K562 (cell line): ENCODE measurements at regions not wholly inside any gene's neighbourhood (a gene's known extent, or its start where the extent isn't known, plus 50 kb on each side); places are given as distances from the start of the nearest gene placed in this dataset.

Source experiments
- HNRNPH1 ChIP-seq: fragments of 200-400 bp; formaldehyde crosslinking; optimal IDR thresholded peaks from 2 replicates; pipeline ENCODE3; 2017; ENCODE audit warnings: low read depth, mild to moderate bottlenecking, low read length, moderate library complexity
- NCOR1 ChIP-seq: fragments of 450-650 bp; IDR thresholded peaks from 2 replicates; pipeline ENCODE4 v1.6.1; 2016; ENCODE audit warnings: mild to moderate bottlenecking, moderate library complexity
- POLR2A ChIP-seq: fragments of 450-650 bp; conservative IDR thresholded peaks from 2 replicates; pipeline ENCODE4 v1.6.1; 2016
- POLR2AphosphoS5 ChIP-seq: IDR thresholded peaks from 2 replicates; pipeline ENCODE4 v1.6.1; 2011; ENCODE audit warnings: mild to moderate bottlenecking, low read depth, low read length, moderate library complexity; ENCODE audit not compliant: control insufficient read depth, insufficient read depth
- RCOR1 ChIP-seq, 2 experiments: IDR thresholded peaks; 2 replicates each; pipeline ENCODE4 v1.6.1; 2012; ENCODE audit warnings: low read depth in 2 of 2, low read length in 2 of 2, borderline replicate concordance in 1 of 2, improper control_type of control experiment in 1 of 2
- SRSF3 ChIP-seq: fragments of 200-400 bp; formaldehyde crosslinking; IDR thresholded peaks from 2 replicates; pipeline ENCODE4 v1.6.1; 2016; ENCODE audit warnings: mild to moderate bottlenecking, low read length, moderate library complexity; ENCODE audit not compliant: insufficient read depth
- U2AF1 ChIP-seq: fragments of 200-400 bp; formaldehyde crosslinking; optimal IDR thresholded peaks from 2 replicates; pipeline ENCODE3; 2017; ENCODE audit warnings: mild to moderate bottlenecking, low read depth, low read length, moderate library complexity
- ZNF778 ChIP-seq: fragments of 450-650 bp; formaldehyde crosslinking; IDR thresholded peaks from 2 replicates; pipeline ENCODE4 v1.4.0; 2020; ENCODE audit warnings: mild to moderate bottlenecking, moderate library complexity
- TF ChIP-seq, protein P1 (sequence below), 3 experiments: IDR thresholded peaks in 2 of 3; conservative IDR thresholded peaks in 1 of 3; 2 replicates each; pipeline ENCODE4 v1.5.1; 2011 to 2012; ENCODE audit warnings: low read length in 3 of 3, mild to moderate bottlenecking in 3 of 3, control low read depth in 2 of 3, improper control_type of control experiment in 1 of 3, inconsistent platforms in 1 of 3, low read depth in 1 of 3, mixed read lengths in 1 of 3, moderate library complexity in 1 of 3; ENCODE audit not compliant: insufficient read depth in 2 of 3
- TF ChIP-seq, protein P2 (sequence below): sonication (generic); formaldehyde crosslinking; IDR thresholded peaks from 2 replicates; pipeline ENCODE4 v1.8.1; 2023; ENCODE audit warnings: mild to moderate bottlenecking, missing genetic modification reagents
- TF ChIP-seq, protein P3 (sequence below): fragments of 450-650 bp; IDR thresholded peaks from 2 replicates; pipeline ENCODE4 v1.6.1; 2016; ENCODE audit warnings: mild to moderate bottlenecking

DNA sequence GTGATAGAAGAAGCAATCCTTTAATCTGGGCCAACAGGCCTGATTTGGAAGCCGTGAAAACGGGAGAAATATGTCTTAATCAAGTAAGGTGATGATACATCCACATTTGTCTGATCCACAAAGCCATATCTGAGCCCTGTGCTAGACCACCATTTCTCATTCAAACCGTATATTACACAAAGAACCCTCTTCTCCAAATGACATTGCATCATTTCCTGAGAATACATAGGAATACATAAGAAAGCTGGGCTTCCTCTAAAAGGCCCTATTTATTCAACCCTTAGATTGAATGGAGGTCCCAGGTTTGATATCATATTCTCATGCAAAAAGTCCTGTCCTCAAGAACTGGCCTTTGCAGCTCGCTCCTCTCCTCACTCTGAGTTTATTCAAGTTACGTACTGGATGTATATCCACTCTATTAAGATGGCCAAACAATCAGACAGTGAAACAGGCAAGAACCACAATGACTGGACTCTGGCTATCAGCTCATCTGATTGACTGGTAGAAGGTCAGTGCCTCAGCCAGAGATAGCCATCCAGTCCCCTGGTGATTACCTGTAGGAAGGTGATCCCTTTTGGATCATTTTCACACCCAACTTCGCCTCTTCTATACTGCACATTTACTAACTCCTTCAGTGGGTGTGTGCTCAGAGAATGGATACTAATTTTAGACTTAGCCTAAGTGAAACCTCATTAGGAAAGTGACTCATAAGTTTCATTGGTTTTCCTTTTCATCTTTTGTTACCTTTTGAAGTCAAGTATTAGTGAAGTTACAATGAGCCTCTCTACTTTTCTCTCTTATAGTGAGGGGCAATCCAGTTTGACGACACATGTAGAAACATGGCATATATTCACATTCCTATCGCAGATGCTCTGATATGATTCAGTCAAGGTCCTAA is 167.6 kb upstream of the WWC1 start:
- TF ChIP-seq U2AF1: no peak
- TF ChIP-seq ZNF778 (CRISPR knock-in tag): no peak
- TF ChIP-seq, protein P1, sequence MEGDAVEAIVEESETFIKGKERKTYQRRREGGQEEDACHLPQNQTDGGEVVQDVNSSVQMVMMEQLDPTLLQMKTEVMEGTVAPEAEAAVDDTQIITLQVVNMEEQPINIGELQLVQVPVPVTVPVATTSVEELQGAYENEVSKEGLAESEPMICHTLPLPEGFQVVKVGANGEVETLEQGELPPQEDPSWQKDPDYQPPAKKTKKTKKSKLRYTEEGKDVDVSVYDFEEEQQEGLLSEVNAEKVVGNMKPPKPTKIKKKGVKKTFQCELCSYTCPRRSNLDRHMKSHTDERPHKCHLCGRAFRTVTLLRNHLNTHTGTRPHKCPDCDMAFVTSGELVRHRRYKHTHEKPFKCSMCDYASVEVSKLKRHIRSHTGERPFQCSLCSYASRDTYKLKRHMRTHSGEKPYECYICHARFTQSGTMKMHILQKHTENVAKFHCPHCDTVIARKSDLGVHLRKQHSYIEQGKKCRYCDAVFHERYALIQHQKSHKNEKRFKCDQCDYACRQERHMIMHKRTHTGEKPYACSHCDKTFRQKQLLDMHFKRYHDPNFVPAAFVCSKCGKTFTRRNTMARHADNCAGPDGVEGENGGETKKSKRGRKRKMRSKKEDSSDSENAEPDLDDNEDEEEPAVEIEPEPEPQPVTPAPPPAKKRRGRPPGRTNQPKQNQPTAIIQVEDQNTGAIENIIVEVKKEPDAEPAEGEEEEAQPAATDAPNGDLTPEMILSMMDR (IDR thresholded peaks at IDR 0.05 in 2 of 3, conservative IDR thresholded peaks at IDR 0.05 in 1 of 3; ENCODE audit: insufficient read depth in 2 of 3, low read depth in 1 of 3, low read length in 3 of 3): no peak
- no peak for TF ChIP-seq HNRNPH1
- TF ChIP-seq, protein P2, sequence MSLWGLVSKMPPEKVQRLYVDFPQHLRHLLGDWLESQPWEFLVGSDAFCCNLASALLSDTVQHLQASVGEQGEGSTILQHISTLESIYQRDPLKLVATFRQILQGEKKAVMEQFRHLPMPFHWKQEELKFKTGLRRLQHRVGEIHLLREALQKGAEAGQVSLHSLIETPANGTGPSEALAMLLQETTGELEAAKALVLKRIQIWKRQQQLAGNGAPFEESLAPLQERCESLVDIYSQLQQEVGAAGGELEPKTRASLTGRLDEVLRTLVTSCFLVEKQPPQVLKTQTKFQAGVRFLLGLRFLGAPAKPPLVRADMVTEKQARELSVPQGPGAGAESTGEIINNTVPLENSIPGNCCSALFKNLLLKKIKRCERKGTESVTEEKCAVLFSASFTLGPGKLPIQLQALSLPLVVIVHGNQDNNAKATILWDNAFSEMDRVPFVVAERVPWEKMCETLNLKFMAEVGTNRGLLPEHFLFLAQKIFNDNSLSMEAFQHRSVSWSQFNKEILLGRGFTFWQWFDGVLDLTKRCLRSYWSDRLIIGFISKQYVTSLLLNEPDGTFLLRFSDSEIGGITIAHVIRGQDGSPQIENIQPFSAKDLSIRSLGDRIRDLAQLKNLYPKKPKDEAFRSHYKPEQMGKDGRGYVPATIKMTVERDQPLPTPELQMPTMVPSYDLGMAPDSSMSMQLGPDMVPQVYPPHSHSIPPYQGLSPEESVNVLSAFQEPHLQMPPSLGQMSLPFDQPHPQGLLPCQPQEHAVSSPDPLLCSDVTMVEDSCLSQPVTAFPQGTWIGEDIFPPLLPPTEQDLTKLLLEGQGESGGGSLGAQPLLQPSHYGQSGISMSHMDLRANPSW: no peak
- TF ChIP-seq, protein P3, sequence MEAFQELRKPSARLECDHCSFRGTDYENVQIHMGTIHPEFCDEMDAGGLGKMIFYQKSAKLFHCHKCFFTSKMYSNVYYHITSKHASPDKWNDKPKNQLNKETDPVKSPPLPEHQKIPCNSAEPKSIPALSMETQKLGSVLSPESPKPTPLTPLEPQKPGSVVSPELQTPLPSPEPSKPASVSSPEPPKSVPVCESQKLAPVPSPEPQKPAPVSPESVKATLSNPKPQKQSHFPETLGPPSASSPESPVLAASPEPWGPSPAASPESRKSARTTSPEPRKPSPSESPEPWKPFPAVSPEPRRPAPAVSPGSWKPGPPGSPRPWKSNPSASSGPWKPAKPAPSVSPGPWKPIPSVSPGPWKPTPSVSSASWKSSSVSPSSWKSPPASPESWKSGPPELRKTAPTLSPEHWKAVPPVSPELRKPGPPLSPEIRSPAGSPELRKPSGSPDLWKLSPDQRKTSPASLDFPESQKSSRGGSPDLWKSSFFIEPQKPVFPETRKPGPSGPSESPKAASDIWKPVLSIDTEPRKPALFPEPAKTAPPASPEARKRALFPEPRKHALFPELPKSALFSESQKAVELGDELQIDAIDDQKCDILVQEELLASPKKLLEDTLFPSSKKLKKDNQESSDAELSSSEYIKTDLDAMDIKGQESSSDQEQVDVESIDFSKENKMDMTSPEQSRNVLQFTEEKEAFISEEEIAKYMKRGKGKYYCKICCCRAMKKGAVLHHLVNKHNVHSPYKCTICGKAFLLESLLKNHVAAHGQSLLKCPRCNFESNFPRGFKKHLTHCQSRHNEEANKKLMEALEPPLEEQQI: no peak
- TF ChIP-seq POLR2AphosphoS5: no peak
- TF ChIP-seq SRSF3: no peak
- TF ChIP-seq RCOR1 (IDR thresholded peaks at IDR 0.05; ENCODE audit: borderline replicate concordance in 1 of 2, low read depth in 2 of 2, low read length in 2 of 2): no peak
- TF ChIP-seq NCOR1: no peak
- TF ChIP-seq POLR2A: no peak
